ENCODE measurements at regions not wholly inside any gene's neighbourhood (a gene's known extent, or its start where the extent isn't known, plus 50 kb on each side); places are given as distances from the start of the nearest gene placed in this dataset.

DNA sequence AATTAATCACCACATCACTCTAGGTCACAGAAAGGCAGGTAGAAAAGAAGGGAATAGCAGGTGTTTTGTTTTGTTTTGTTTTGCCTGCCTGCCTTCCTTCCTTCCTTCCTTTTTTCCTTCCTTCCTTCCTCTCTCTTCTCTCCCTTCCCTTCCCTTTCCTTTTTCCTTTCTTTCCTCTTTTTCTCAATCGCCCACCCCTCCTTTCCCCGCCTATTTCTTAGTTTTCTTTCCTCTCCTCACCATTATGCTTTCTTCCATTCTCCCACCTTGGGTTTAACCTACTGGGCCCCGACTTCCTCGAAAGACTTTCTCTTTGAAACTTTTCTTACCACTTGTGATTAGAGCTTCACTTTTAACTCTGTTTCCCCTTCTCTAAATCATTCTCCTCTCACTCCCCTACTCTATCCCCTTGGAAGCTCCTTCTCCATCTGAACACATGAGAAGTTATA lies 231.3 kb upstream of the CD180 start:
- TF ChIP-seq POLR2A (IDR thresholded peaks at IDR 0.05) = no peak
- no peak for TF ChIP-seq POLR2AphosphoS5 (IDR thresholded peaks at IDR 0.05; ENCODE audit: insufficient read depth in 1 of 2, low read depth in 1 of 2)
- TF ChIP-seq CTCF (IDR thresholded peaks at IDR 0.05) = no peak

Measured in vagina (tissue), 2 donors.